Effector memory CD8-positive, alpha-beta T cell (primary cell): ENCODE measurements at regions not wholly inside any gene's neighbourhood (a gene's known extent, or its start where the extent isn't known, plus 50 kb on each side); places are given as distances from the start of the nearest gene placed in this dataset.
A peak's percentile ranks its signal among the peaks of the same experiment; 100 is the strongest.
"Not testable (repeated sequence)": the region's sequence is repeated elsewhere in the genome, so short reads cannot be mapped to it uniquely, and the experiment has no call there.

Experiments used
- ATAC-seq: fragments of 150-1000 bp; cut with Tn5 transposase; replicated peaks from 2 replicates; pipeline ENCODE4 v1.10.0; 2021; ENCODE audit warnings: mild to moderate bottlenecking, moderate library complexity
- DNase-seq, 3 experiments: peaks; one replicate each; pipeline ENCODE4 v3.0.0; 2021
- H3K27ac Mint-ChIP-seq, 2 donors: one replicate each; pipeline ENCODE4 v1.8.0; 2022; ENCODE audit warnings: mild to moderate bottlenecking in 2 of 2, mixed read lengths in 2 of 2, moderate library complexity in 2 of 2
- H3K27me3 Mint-ChIP-seq, 2 donors: one replicate each; pipeline ENCODE4 v1.8.0; 2022; ENCODE audit warnings: mixed read lengths in 2 of 2
- H3K36me3 Mint-ChIP-seq: one replicate; pipeline ENCODE4 v1.8.0; 2022; ENCODE audit warnings: mild to moderate bottlenecking, moderate library complexity, mixed read lengths; ENCODE audit not compliant: insufficient read depth
- H3K4me1 Mint-ChIP-seq, 2 donors: one replicate each; pipeline ENCODE4 v1.8.0; 2022; ENCODE audit warnings: low read depth in 2 of 2, mixed read lengths in 2 of 2
- H3K4me3 Mint-ChIP-seq, 2 donors: one replicate each; pipeline ENCODE4 v1.8.0; 2022; ENCODE audit warnings: mild to moderate bottlenecking in 2 of 2, mixed read lengths in 2 of 2, moderate library complexity in 2 of 2
- H3K9me3 Mint-ChIP-seq, 2 donors: one replicate each; pipeline ENCODE4 v1.8.0; 2022; ENCODE audit warnings: mixed read lengths in 2 of 2

- ATAC-seq (peak; percentile 61), DNase-seq (peak; percentile 18 to 35 (median 27))
- peaks cover 92 to 95% of the 10 kb centered on the region in 2 donors for H3K4me1 Mint-ChIP-seq
- peaks cover 4% of the 10 kb centered on the region for H3K36me3 Mint-ChIP-seq
- H3K27ac Mint-ChIP-seq, result peak overlapping the region; percentile 86
- peak overlapping the region; percentile 86 to 88 for H3K4me3 Mint-ChIP-seq
- no peaks in the 10 kb centered on the region for H3K9me3 Mint-ChIP-seq
- no peaks in the 10 kb centered on the region for H3K27me3 Mint-ChIP-seq
Measured at GRCh38 chr22:22818861-22819855, 68.5 kb upstream of the IGLL5 start.

GRCh38 chr22:22820076-22820475, 67.5 kb upstream of the IGLL5 start:
- ATAC-seq, result no peak
- H3K9me3 Mint-ChIP-seq, result no peaks in the 10 kb centered on the region

GRCh38 chr22:22820626-22821025, 67.0 kb upstream of the IGLL5 start:
- Mint-ChIP-seq H3K36me3 (peaks cover 4% of the 10 kb centered on the region), H3K4me1 (peaks cover 86 to 94% of the 10 kb centered on the region in 2 donors), H3K4me3 (peak overlapping the region; percentile 86 to 88), H3K27me3 (no peaks in the 10 kb centered on the region), H3K27ac (peak overlapping the region; percentile 86), H3K9me3 (no peaks in the 10 kb centered on the region)
- peak; percentile 46 to 53 (median 48) for DNase-seq
- ATAC-seq, result peak; percentile 88

More at GRCh38 chr22:22820076-22820475, 67.5 kb upstream of the IGLL5 start:
- Mint-ChIP-seq H3K27ac (peak overlapping the region; percentile 86), H3K4me3 (peak overlapping the region; percentile 86 to 88), H3K36me3 (peaks cover 4% of the 10 kb centered on the region), H3K27me3 (no peaks in the 10 kb centered on the region), H3K4me1 (peaks cover 85 to 92% of the 10 kb centered on the region in 2 donors)
- no peak for DNase-seq

DNA sequence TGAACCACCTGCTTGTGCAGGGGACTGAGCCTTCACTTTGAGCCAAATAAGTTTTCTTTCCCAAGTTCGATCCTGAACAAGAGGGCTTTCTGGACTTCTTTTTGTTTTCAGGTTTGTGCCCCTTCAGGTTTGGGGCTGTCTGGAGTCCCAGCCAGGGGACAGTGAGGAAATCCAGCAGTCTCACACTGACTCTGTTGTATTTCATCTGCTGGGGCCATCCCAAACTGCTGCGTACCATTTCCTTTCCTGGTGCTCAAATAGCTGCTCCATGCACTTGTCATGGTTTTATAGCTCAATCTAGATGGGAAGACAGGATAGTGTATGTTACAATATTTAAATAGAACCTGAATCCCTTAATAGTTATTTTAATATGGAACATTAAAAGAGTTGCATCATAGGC, 66.3 kb upstream of the IGLL5 start:
- H3K4me3 Mint-ChIP-seq, result peak overlapping the region; percentile 86 to 88
- H3K27me3 Mint-ChIP-seq, result no peaks in the 10 kb centered on the region
- peak overlapping the region; percentile 86 for H3K27ac Mint-ChIP-seq

GRCh38 chr22:22822106-22822505, 65.5 kb upstream of the IGLL5 start:
- H3K27ac Mint-ChIP-seq, result peak overlapping the region; percentile 86

More for the DNA sequence above, 66.3 kb upstream of the IGLL5 start:
- Mint-ChIP-seq H3K36me3 (peaks cover 4% of the 10 kb centered on the region), H3K9me3 (no peaks in the 10 kb centered on the region), H3K4me1 (peaks cover 83 to 92% of the 10 kb centered on the region in 2 donors)
- ATAC-seq (no peak), DNase-seq (no peak)

DNA sequence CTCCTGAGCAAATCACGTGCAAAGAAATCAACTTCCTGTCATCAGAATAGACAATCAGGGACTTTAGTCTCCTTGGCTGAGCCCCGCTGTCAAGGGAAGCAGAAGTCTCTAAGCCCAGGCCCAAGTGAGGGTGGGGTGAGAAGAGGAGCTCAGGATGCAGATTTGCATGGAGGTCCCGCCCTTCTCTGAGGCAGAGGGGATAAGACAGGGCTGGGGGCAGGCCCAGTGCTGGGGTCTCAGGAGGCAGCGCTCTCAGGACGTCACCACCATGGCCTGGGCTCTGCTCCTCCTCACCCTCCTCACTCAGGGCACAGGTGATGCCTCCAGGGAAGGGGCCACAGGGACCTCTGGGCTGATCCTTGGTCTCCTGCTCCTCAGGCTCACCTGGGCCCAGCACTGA, 65.1 kb upstream of the IGLL5 start:
- not testable (repeated sequence) for H3K27me3 Mint-ChIP-seq, H3K36me3 Mint-ChIP-seq, H3K9me3 Mint-ChIP-seq, ATAC-seq, DNase-seq
- peak overlapping the region; percentile 86 to 88 for H3K4me3 Mint-ChIP-seq
- H3K27ac Mint-ChIP-seq, result peak overlapping the region; percentile 86
- peaks cover 79 to 90% of the 10 kb centered on the region in 2 donors for H3K4me1 Mint-ChIP-seq

More at GRCh38 chr22:22822106-22822505, 65.5 kb upstream of the IGLL5 start:
- H3K4me1 Mint-ChIP-seq, result peaks cover 80 to 91% of the 10 kb centered on the region in 2 donors
- no peaks in the 10 kb centered on the region for H3K27me3 Mint-ChIP-seq
- DNase-seq (no peak), ATAC-seq (no peak)
- peak overlapping the region; percentile 86 to 88 for H3K4me3 Mint-ChIP-seq
- H3K9me3 Mint-ChIP-seq, result no peaks in the 10 kb centered on the region
- H3K36me3 Mint-ChIP-seq, result peaks cover 4% of the 10 kb centered on the region

DNA sequence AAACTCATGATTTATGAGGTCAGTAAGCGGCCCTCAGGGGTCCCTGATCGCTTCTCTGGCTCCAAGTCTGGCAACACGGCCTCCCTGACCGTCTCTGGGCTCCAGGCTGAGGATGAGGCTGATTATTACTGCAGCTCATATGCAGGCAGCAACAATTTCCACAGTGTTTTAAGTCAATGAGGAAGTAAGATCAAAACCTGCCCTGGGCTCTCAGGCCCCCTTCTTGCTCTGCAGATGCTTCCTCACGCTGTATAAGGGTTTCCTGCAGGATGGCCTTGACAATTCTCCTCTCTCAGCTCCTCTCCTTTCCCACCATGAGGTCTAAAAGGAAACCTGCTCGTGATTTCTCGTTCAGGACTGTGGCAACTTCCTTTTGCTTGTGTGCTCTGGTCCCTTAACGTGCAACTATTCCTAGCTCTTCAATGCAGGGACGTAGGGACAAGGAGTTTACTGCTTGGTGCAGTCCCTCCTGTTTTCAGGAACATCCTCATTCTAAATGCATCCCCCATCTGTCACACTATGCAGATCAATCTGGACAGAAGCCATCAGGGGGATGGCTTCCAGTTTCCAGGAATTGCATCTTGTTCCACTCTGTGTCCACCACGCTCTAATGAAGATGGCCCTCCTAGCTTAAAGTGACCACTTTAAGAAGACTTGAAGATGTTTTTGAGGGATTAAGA, 64.3 kb upstream of the IGLL5 start:
- ATAC-seq, result no peak
- no peak for DNase-seq
- H3K36me3 Mint-ChIP-seq, result peaks cover 4% of the 10 kb centered on the region
- peaks cover 72 to 83% of the 10 kb centered on the region in 2 donors for H3K4me1 Mint-ChIP-seq
- H3K9me3 Mint-ChIP-seq, result no peaks in the 10 kb centered on the region
- peak overlapping the region; percentile 86 to 88 for H3K4me3 Mint-ChIP-seq
- H3K27ac Mint-ChIP-seq, result peak overlapping the region; percentile 86
- H3K27me3 Mint-ChIP-seq, result no peaks in the 10 kb centered on the region

GRCh38 chr22:22824340-22825212, 63.0 kb upstream of the IGLL5 start:
- Mint-ChIP-seq H3K4me1 (peaks cover 59 to 74% of the 10 kb centered on the region in 2 donors), H3K27ac (no peak overlapping the region), H3K27me3 (no peaks in the 10 kb centered on the region), H3K36me3 (peaks cover 4% of the 10 kb centered on the region), H3K9me3 (no peaks in the 10 kb centered on the region), H3K4me3 (no peak overlapping the region)
- no peak for DNase-seq
- ATAC-seq, result no peak

- ATAC-seq (no peak), DNase-seq (no peak)
- H3K36me3 Mint-ChIP-seq, result peaks cover 4% of the 10 kb centered on the region
- no peaks in the 10 kb centered on the region for H3K9me3 Mint-ChIP-seq
- H3K27ac Mint-ChIP-seq, result no peak overlapping the region
- peaks cover 53 to 67% of the 10 kb centered on the region in 2 donors for H3K4me1 Mint-ChIP-seq
- H3K27me3 Mint-ChIP-seq, result no peaks in the 10 kb centered on the region
- no peak overlapping the region for H3K4me3 Mint-ChIP-seq
Measured at GRCh38 chr22:22825213-22825593, 62.4 kb upstream of the IGLL5 start.

- Mint-ChIP-seq H3K9me3 (peaks cover 0 to 7% of the 10 kb centered on the region in 2 donors), H3K36me3 (no peaks in the 10 kb centered on the region), H3K27ac (peak overlapping the region; percentile 13 to 57), H3K27me3 (no peaks in the 10 kb centered on the region), H3K4me1 (peaks cover 33 to 46% of the 10 kb centered on the region in 2 donors), H3K4me3 (no peak overlapping the region)
- DNase-seq (no peak), ATAC-seq (no peak)
Measured at GRCh38 chr22:22827187-22827939, 60.3 kb upstream of the IGLL5 start.

DNA sequence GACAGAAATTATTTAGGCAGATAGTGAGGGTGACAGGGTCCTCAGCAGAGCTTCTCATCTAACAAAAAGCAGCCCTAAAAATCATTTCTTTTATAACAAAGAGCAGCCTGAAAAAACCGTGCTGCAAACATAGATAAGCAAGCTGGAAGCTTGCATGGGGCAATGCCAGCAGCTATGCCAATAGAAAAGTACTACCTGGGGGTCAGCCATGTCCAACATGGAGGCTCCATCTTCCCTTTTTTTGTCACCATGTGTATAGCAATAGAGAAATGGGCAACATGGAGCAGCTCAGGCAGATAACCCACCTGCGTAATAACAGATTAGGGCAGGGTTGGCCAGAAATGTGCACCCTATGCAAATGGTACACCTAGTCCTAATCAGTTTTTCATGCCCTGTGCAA, 57.4 kb upstream of the IGLL5 start:
- peaks cover 0 to 7% of the 10 kb centered on the region in 2 donors for H3K9me3 Mint-ChIP-seq
- H3K36me3 Mint-ChIP-seq, result no peaks in the 10 kb centered on the region
- peaks cover 17 to 24% of the 10 kb centered on the region in 2 donors for H3K4me1 Mint-ChIP-seq
- ATAC-seq (no peak), DNase-seq (no peak)
- H3K27ac Mint-ChIP-seq, result no peak overlapping the region
- H3K27me3 Mint-ChIP-seq, result no peaks in the 10 kb centered on the region
- no peak overlapping the region for H3K4me3 Mint-ChIP-seq

DNA sequence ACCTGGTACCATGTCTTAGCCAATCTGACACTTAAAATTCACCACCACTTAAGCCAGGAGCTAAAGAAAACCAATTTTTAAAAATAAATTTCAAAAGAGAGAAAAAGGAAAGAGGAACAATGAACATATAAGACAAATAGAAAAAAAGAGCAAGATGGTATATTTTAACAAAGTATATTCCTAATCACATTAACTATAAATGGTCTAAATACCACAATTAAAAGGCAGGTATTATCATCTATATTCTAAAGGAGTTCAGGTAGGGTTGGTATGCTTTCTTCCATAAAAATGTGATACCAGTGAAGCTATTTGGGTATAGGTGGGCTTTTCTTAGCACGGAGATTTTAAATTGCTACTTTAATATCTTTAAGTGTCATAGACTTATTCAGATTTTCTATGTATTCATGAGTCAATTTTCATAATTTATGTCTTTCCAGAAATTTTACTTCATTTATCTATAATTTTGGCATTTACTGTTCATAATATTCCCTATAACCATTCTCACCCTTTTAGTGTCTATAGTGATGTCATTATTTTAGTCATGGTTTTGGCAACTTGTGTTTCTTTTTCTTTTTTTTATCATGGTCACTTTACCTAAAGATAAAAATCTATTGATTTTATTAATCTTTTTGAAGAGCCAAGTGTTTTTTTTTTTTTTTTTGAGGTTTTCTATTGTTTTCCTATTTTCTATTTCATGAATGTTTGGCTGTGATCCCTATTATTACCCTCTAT, 56.5 kb upstream of the IGLL5 start:
- peaks cover 14 to 16% of the 10 kb centered on the region in 2 donors for H3K4me1 Mint-ChIP-seq
- DNase-seq, result no peak
- no peaks in the 10 kb centered on the region for H3K36me3 Mint-ChIP-seq
- no peak overlapping the region for H3K4me3 Mint-ChIP-seq
- H3K27ac Mint-ChIP-seq, result no peak overlapping the region
- peaks cover 0 to 7% of the 10 kb centered on the region in 2 donors for H3K9me3 Mint-ChIP-seq
- ATAC-seq, result no peak
- H3K27me3 Mint-ChIP-seq, result no peaks in the 10 kb centered on the region
